Lower leg skin (tissue), 3 donors: ENCODE measurements at regions not wholly inside any gene's neighbourhood (a gene's known extent, or its start where the extent isn't known, plus 50 kb on each side); places are given as distances from the start of the nearest gene placed in this dataset.

Experiments used
- POLR2A ChIP-seq, 2 donors: fragments of 450-650 bp; IDR thresholded peaks; one replicate each; pipeline ENCODE4 v1.6.1; 2016 to 2017; ENCODE audit warnings: antibody characterized with exemption in 2 of 2, mild to moderate bottlenecking in 1 of 2, moderate library complexity in 1 of 2
- TF ChIP-seq, protein P1 (sequence below), 3 donors: fragments of 450-650 bp; IDR thresholded peaks; one replicate each; pipeline ENCODE4 v1.5.1; 2016; ENCODE audit warnings: antibody characterized with exemption in 3 of 3, mild to moderate bottlenecking in 3 of 3, moderate library complexity in 2 of 3

DNA sequence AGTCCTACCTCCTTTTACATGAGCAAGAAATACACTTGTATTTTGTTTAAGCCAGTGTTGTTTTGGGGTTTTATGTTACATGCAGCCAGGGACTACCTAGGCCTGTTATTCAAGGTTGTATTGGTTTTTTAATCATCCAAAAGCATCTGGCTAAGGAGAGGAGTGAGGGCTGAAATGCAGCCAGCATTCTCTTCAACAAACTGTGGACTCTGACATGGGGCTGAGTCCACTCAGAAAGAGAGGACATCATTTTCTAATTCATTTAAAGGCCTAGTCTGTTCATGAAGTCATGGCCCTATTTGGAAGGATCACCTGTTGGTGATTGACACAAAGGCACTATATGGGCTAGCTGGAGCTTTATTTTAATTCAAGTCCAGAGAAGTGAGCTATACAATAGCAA is 190.4 kb downstream of the TTLL7 start:
- TF ChIP-seq, protein P1, sequence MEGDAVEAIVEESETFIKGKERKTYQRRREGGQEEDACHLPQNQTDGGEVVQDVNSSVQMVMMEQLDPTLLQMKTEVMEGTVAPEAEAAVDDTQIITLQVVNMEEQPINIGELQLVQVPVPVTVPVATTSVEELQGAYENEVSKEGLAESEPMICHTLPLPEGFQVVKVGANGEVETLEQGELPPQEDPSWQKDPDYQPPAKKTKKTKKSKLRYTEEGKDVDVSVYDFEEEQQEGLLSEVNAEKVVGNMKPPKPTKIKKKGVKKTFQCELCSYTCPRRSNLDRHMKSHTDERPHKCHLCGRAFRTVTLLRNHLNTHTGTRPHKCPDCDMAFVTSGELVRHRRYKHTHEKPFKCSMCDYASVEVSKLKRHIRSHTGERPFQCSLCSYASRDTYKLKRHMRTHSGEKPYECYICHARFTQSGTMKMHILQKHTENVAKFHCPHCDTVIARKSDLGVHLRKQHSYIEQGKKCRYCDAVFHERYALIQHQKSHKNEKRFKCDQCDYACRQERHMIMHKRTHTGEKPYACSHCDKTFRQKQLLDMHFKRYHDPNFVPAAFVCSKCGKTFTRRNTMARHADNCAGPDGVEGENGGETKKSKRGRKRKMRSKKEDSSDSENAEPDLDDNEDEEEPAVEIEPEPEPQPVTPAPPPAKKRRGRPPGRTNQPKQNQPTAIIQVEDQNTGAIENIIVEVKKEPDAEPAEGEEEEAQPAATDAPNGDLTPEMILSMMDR (IDR thresholded peaks at IDR 0.05): no peak
- no peak for TF ChIP-seq POLR2A (IDR thresholded peaks at IDR 0.05)
